NCI-H187 treated with DMSO at 0.1 percent for 48 hours (cell line): ENCODE measurements at regions not wholly inside any gene's neighbourhood (a gene's known extent, or its start where the extent isn't known, plus 50 kb on each side); places are given as distances from the start of the nearest gene placed in this dataset.
"Not testable (repeated sequence)": the region's sequence is repeated elsewhere in the genome, so short reads cannot be mapped to it uniquely, and the experiment has no call there.

ENCODE experiments used
- DNase-seq: peaks from one replicate; lab custom pipeline; 2025; lab: John Stamatoyannopoulos, UW

DNA sequence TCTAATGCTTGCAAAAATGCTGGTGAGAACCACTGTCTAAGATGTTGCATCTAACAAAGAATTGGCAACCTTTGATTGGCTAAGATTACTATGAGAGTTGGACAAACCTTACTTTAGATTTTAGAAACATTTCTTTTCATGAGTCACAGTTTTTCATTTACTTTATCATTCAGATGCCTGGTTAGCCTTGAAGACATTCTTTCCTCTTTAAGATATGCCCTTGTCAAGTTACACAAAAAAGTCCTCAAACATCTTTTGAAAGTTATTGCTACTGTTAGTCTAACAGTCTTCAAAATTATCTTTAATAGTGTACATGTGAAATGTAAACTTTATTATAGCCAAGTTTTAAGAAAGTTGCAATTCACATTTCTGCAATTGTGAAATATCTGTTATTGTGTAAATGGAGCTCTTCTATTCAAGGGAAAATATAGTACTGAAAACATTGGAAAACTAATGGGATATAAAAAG is 276.3 kb downstream of the RND3 start:
- no peak for DNase-seq

DNA sequence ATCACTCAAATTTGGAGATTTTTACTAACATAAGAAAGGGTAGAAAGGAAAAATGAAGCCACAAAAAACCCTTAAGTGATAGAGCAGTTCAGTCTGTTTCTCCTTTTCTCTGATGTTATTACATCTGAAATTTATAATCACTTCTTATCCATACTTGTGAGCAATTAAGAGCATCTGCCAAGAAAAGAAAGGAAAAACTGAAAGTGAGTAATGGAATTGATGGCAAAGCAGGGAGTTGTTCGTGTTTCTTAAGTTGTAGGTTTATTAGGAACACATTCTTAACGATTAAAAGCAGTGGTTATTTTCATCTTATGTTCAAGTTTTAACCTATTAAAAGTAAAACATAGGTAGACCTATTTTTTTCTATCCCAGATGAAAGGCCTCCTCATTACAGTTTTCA is 277.7 kb downstream of the RND3 start:
- no peak for DNase-seq

DNA sequence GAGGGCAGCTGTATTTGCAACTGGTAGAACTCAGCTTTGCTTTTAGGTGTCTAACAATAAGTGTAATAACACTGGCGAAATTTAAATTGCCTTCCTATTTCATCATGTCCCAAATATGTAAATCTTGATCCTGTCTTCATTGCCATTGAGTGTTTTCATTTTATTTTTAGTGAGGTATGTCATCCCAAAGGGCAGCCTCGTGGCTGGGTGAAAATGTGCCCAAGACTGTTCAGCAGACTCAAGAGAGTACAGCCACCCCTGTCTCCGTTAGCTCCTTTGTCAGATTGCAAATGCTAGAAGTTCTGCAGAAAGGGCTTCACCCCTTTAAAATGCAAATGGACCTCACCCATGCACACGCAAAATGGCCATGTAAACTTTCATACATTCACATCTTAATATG is 278.8 kb downstream of the RND3 start:
- DNase-seq = no peak

DNA sequence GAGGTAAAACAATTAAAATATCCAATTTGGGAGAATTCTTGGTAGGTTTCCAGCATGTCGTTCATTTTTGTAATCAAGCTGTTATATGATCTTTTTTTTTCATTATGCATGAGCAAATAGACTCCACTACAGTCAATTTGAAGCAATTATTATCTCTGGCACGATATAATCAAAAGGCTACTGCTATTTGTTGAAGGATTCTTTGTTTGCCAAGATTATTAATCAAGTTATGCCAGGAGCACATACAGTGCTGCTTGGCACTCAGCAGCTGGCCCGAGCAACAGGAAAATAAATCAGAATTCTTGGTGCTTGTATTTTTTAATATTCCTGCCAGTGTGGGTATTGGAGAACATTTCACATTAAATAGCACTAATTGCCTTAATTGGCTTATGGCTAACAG is 279.5 kb downstream of the RND3 start:
- DNase-seq = no peak

DNA sequence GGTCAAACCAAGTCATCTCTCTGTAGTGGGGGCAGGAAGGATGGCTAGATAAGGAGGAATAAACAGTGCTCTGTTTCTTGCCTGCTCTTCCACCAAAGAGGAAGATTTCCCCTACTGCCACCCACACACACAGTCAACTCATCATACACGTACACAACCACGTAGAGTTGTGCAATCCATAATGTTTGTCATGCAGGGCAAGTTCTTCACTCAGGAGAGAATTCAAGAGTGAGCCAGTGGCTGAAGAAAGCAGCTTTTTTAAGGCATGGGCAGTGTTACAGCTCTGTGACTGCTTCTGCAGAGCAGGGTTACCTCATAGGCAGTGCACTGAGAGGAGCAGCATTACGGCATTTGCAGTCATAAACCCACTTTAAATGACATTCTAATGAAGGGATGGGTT is 283.0 kb downstream of the RND3 start:
- DNase-seq = no peak

DNA sequence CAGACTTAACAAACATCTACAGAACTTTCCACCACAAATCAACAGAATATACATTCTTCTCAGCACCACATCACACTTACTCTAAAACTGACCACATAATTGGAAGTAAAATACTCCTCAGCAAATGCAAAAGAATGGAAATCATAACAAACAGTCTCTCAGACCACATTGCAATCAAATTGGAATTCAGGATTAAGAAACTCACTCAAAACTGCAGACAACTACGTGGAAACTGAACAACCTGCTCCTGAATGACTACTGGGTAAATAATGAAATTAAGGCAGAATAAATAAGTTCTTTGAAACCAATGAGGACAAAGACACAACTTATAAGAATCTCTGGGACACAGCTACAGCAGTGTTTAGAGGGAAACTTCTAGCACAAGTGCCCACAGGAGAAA is 292.7 kb downstream of the RND3 start:
- DNase-seq = not testable (repeated sequence)

DNA sequence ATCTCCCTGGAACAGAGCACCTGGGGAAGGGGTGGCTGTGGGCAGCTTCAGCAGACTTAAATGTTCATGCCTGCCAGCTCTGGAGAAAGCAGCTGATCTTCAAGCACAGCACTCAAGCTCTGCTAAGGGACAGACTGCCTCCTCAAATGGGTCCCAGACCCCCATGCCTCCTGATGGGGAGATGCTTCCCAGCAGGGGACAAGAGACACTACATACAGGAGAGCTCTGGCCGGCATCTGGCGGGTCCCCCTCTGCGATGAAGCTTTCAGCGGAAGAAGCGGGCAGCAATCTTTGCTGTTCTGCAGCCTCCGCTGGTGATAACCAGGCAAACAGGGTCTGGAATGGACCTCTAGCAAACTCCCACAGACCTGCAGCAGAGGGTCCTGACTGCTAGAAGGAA is 294.8 kb downstream of the RND3 start:
- no peak for DNase-seq

DNA sequence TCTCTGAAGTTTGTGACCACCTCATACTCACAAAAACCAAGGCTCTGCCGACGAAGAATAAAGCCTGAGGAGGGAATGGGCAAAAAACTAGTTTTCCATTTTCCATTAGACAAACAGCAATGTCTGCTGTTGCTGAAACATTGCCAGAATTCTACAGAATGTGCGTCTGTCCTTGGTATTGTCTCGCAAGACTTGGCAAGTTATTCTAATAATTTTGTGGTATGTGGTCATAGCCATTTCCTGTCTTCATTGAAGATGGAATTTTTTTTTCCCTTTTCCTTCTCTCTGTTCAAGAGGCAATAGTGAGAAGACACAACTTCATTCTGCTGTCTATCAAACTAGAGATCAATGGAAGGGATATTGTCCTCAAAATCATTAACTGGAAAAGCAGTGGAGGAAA is 296.1 kb downstream of the RND3 start:
- DNase-seq = no peak

DNA sequence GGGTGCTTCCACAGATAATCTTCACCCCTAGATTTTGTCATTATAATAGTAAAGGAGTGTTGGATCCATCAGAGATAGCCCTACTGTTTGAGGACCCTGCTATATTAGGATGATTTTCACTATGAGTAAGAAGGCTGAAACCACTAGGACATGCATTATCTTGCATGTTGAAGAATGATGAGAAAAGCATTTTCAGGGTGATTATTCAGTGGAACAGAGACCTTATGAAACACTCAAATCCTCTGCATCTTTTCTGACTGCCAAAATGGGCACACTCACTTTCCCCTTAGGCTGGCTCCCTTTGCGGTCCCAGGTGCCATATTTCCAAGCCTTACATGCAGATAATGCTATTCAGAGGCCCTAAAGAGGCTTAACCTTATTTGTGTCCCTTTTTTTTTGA is 296.9 kb downstream of the RND3 start:
- no peak for DNase-seq

DNA sequence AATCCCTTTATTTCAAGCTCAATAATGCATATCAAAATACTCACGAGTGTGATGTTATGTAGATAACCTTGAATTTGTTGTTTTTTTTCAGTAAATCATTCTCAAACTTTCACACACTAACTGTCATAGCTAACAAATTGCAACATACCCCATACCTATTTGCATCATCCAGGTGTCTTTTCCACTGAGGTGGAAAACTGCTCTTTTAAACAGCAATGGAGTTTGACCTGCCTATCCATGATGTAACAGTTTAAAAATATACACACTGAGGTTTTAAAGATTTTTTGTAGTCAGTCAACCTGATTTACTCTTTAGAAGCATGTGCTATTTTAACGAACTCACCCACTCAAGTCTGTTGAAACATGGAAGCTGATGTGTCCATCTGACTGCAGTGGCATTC is 298.7 kb downstream of the RND3 start:
- no peak for DNase-seq

DNA sequence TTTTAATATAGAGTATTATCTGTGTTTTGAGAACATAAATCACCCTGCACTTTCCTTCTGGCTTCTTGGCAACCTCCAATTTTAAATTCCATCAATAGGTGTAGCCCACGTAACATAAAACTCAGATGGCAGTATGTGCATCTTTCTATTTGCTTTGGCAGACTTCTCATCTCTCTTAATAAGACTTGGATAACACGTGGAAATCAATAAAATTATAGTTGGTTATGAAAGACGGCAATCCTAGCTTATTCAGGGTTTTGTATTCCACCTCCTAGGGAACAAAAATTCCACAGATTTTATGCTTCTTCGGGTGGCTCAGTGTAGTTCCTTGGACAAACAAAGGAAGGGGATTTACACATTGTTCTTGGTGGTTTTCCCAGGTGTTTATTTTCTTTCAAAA is 299.3 kb downstream of the RND3 start:
- no peak for DNase-seq

DNA sequence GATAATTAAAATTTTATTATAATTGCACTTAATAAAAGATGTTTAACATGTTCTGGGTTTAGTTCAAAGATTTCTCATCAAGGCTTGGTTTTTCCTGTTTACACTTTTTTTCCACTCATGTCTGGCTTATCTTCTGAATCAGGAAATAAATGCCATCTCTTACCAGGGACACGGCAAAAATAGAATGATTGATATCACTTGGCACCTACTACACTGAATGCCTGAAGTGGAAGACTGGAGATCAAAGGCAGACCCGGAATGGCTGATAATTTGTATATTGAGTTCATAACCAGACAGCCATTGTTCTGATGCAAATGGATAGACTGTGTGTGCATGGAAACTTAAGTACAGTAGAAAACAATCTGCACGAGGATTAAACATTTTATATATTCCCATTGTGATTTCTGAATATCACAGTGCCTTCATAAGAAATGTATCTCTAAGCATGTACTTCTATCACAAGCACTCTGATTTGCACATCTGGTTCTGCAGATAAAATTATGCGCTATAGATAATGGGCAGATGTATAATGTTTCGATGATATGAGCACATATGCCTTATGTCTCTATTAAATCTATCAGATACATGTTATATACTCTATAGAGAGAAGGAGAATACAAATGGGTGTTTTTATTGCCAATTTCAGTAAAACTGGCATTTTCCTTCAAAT is 304.8 kb downstream of the RND3 start:
- no peak for DNase-seq

DNA sequence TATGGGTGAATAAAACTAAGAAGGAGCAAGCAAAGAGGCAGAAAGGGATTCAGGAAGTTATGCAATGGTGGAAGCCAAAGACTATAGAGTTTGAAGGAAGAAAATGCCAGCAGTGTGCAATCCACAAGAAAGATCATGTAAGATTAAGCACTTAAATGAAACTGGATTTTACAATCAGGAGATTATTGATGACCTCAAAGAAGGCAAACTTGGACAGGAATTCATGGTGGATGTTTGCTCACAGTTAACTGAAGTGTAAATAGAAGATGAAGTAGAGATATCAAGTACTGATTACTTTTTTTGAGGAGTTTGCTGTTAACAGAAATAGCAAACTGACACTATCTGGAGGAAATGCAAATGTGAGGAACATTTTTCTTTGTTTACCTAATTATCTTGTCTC is 308.9 kb downstream of the RND3 start:
- no peak for DNase-seq

DNA sequence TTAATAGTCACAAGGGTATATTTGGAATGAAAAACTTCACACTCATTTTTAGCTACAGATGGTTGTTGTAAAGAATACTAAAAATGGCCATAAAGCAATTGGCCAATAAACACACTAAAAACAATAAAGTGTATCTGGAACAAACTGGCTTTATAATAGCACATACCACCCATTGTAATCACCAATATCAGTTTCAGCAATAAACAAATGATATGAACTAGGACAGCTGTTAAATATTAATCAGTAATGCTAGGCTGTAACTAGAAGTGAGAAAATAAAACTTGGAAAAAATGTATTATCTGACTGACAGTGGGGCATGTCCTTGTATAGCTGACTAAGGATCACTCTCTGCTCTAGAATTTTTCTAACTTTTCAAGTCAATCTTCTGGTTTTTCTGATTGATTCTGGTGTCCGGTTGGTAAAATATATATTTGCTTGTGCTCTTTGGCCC is 312.5 kb downstream of the RND3 start:
- DNase-seq = no peak

DNA sequence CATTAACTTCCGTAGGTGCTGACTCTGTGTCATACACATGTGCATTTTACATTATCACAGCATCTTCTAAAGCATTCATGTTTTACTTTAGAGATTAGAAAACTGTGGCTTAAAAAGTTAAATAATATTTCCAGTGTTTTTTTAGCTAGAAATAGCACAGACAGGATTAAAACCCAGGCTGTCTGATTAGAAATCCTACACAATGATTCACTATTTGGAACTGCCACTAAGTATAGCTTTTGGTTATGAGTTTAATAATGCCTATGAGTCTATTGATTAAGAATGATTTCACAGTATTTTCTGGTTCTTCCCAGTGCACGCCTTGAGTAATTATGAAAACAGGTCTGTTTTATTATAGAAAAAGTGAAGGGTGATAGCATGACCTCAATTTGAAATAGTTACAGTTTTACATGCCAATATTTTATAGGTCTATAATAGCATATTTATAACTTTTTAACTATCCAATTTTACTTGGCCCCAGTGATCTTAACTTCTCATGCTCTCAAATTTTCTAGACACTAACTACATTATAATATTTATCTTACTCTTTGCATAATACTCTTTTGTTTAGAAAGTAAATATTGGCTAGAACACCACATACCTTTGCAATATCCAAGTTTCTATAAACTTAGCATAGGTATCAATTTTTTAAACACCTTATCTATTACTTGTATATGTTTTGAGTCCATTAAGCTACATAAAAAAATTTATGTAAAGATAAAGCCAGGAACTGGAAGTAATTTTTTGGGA is 313.2 kb downstream of the RND3 start:
- no peak for DNase-seq

DNA sequence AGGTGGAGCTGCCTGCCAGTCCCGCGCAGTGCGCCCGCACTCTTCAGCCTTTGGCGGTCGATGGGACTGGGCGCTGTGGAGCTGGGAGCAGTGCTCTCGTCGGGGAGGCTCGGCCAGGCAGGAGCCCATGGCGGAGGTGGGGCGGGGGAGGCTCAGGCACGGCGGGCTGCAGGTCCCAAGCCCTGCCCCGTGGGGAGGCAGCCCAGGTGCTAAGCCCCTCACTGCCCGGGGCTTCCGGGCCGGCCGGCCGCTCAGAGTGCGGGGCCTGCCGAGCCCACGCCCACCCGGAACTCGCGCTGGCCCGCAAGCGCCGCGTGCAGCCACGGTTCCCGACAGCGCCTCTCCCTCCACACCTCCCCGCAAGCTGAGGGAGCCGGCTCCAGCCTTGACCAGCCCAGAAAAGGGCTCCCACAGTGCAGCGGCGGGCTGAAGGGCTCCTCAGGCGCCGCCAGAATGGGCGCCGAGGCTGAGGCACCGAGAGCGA is 316.4 kb downstream of the RND3 start:
- no peak for DNase-seq

DNA sequence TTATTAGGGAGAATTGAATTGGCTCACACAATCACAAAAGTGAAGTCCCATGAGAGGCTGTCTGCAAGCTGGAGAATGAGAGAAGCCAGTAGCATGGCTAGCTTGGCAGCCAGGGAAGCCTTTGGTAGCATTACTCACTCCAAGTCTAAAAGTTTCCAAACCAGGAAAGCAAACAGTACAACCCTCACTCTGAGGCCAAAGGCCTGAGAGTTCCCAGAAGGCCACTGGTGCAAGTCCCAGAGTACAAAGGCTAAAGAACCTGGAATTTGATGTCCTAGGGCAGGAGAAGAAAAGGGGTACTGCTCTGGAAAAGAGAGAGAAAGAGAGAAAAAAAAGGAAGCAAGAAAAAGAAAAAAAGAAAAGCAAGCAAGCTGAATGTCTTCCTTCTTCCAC is 318.2 kb downstream of the RND3 start:
- DNase-seq = no peak

DNA sequence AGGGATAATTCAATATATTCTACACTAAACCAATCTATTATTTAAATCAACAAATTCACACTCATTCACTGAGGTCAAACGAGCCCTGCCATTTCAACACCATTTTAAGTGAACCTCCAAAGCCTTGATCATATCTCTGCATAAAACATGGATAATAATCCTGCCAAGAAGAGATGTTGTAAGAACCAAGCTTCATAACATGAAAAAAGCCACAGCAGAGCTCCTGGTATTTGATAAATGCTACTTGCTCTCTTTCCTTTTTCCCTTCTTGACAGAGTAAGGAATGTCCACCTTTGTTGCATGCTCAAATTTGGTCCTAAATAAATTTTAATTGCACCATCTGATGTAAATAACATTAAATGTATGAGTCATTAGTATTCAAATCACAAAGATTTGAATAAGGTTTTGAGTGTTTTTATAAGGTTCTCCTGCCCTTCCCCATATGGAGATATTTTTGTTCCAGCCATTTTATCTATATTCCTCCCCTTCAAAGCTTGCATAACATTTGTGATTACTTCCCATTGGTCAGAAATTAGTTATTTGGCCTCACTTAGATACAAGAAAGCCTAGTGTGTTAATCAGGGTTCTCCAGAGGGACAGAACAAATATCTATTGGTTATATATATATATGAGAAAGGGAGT is 318.8 kb downstream of the RND3 start:
- no peak for DNase-seq

DNA sequence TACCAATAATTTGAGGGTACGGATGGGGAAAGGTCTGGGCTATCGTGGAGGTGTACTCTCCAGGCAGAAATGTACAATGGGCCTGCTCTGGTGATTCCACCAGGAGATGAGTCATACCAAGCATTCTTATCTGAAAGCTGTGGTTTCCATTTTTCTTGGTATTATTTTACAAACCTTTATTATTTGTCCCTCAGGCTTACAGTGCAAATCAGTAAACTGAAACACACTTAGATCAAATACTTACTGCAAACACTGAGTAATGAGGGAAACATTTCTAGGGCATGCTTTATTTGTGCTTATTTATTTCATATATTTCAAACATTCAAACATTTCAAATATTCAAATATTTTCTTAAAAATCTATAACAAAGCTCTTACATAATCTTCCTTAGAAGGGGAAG is 319.8 kb downstream of the RND3 start:
- no peak for DNase-seq

DNA sequence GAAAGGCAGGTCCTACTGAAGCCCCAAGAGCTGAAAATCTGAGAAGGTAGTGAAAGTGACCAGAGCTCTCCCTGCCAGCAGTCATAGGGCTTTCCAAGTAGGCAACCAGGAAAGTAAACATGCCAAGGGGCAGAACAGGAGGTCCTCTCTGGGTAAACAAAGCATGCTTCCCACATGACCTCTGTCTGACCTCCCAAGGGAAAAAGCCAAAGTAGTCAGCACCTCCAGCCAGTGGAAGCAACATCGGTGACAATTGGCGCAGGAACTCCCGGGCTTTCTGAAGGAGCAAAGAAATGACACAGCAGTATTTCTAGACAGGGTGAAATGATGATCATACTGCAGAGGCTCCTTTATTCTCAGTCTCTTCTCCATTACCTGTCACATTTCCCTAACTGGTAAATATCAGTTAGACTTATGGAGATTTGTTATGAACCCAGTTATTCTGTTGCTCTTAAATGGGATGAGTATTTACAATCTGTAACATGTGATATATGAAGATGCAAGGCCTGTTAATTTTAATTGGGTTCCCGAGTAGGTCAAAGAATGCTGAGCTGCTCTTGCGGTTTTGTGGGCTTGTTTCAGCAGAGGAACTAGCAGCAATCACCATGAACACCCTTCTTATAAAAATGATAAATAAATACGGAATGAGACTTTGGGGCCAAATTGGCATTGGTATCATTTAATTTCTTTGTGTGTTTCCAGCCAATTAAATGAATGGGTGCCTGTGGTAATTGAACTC is 321.0 kb downstream of the RND3 start:
- DNase-seq = no peak

DNA sequence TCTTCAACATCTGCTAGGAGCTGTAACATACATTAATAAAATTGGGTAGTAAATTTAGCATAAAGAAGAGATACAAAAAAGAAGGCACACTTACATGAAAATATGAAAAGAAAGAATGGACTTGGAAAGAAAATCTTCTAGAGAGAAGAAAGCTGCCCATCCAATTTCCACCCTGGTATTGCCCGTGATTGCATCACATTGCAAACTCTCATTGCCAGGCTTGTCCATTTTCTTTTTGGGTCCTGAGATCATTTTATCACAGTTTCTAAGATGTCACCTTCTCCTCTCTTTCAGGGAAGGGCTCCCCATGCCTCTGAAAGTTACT is 321.5 kb downstream of the RND3 start:
- DNase-seq = no peak

DNA sequence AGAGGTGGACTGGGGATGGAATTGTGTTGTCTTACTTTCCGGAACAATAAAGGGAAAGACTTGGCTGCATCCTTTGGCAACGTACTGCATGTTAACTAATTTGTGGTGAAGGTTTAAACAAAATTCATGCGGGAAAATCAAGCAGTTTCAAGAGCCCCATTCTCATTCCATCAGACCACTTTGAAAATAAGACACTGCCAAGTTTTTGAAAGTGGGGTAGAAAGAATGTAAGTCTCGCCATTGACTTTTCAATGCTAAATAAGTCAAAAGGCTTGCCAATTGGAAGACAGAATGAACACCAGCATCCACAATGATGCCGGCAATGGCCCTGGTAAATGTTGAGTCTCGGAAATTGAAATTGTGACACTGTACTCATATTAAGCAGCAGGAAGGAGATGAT is 322.0 kb downstream of the RND3 start:
- DNase-seq = no peak
